ENCODE measurements at regions not wholly inside any gene's neighbourhood (a gene's known extent, or its start where the extent isn't known, plus 50 kb on each side); places are given as distances from the start of the nearest gene placed in this dataset.

DNA sequence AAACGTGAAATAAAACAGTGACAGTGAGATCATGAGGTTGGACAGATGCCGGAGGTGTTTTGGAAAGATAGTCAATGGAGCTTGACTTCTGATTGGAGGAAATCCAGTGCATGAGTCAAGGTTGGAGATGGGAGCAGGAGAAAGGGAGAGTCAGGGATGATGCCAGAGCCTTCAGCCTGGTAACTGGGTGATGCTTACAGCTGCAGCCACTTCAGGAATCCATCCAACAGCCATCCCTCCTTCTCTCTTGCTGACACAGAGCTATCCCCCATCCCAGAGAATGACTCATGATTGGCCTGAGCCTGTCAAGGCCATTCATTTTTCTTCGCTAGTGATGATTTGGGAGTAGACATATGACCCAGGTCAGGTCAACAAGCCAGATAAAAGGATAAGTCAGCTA lies 112.8 kb downstream of the SAMD5 start:
- TF ChIP-seq, protein P1, sequence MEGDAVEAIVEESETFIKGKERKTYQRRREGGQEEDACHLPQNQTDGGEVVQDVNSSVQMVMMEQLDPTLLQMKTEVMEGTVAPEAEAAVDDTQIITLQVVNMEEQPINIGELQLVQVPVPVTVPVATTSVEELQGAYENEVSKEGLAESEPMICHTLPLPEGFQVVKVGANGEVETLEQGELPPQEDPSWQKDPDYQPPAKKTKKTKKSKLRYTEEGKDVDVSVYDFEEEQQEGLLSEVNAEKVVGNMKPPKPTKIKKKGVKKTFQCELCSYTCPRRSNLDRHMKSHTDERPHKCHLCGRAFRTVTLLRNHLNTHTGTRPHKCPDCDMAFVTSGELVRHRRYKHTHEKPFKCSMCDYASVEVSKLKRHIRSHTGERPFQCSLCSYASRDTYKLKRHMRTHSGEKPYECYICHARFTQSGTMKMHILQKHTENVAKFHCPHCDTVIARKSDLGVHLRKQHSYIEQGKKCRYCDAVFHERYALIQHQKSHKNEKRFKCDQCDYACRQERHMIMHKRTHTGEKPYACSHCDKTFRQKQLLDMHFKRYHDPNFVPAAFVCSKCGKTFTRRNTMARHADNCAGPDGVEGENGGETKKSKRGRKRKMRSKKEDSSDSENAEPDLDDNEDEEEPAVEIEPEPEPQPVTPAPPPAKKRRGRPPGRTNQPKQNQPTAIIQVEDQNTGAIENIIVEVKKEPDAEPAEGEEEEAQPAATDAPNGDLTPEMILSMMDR (IDR thresholded peaks at IDR 0.05; ENCODE audit: poor library complexity, severe bottlenecking) = no peak
- no peak for DNase-seq (ENCODE audit: low spot score)
- Histone ChIP-seq H3K27ac (ENCODE audit: poor library complexity, severe bottlenecking) (no peak overlapping the region), H3K36me3 (ENCODE audit: low read depth) (no peaks in the 10 kb centered on the region), H3K4me1 (ENCODE audit: insufficient read depth, poor library complexity, severe bottlenecking) (no peaks in the 10 kb centered on the region), H3K27me3 (ENCODE audit: insufficient read depth, poor library complexity, severe bottlenecking) (no peaks in the 10 kb centered on the region), H3K9me3 (ENCODE audit: severe bottlenecking) (no peaks in the 10 kb centered on the region), H3K4me3 (ENCODE audit: severe bottlenecking) (no peak overlapping the region)
- no peak for ATAC-seq (ENCODE audit: low read depth)

DNA sequence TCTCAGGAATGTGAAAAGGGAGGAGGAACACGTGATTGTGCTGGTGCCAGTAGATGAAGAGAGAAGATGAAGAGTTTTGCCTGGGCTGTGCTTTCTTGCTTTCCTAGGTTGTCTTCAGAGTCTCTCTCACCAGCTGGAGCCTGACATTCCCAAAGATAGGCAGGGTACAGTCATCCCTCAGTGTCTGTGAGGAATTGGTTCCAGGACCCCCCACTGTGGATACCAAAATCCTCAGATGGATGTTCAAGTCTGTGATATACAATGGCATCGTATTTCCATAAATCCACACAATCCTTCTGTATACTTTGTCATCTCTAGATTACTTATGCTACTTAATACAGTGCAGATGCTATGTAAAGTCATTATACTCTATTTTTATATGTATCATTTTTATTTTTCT lies 113.5 kb downstream of the SAMD5 start:
- ATAC-seq (ENCODE audit: low read depth) (no peak), DNase-seq (ENCODE audit: low spot score) (no peak)
- Histone ChIP-seq H3K27ac (ENCODE audit: poor library complexity, severe bottlenecking) (no peak overlapping the region), H3K36me3 (ENCODE audit: low read depth) (no peaks in the 10 kb centered on the region), H3K9me3 (ENCODE audit: severe bottlenecking) (no peaks in the 10 kb centered on the region), H3K4me3 (ENCODE audit: severe bottlenecking) (no peak overlapping the region), H3K4me1 (ENCODE audit: insufficient read depth, poor library complexity, severe bottlenecking) (no peaks in the 10 kb centered on the region), H3K27me3 (ENCODE audit: insufficient read depth, poor library complexity, severe bottlenecking) (no peaks in the 10 kb centered on the region)
- TF ChIP-seq, protein P1 (IDR thresholded peaks at IDR 0.05; ENCODE audit: poor library complexity, severe bottlenecking) = no peak

DNA sequence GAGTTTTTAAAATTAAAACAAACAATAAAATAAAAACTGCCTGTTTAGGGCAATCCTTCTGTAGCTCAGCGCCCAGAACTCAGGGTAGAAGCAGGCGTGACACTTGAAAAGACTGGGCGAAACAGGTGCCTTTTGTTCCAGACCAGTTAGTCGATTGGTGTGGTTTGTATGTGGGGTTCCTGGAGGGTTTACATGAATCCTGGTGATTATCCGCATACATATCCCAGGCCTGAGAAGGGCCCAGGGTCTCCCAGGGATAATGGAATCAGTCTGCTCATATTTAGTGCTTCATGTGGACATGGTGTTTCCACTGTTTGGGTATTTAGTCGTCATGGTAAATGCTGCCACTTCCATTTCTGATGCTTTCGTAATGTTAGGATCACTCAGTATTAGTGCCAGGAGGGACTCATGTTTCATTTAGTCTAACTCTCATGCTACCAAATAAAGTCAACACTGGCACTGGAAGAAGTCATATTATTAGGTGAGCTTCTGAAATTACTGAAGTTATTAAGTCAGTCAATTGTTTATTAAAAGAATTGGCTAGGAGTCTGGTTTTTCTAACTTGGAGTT lies 116.5 kb downstream of the SAMD5 start:
- Histone ChIP-seq H3K4me1 (ENCODE audit: insufficient read depth, poor library complexity, severe bottlenecking) (no peaks in the 10 kb centered on the region), H3K4me3 (ENCODE audit: severe bottlenecking) (no peak overlapping the region), H3K27me3 (ENCODE audit: insufficient read depth, poor library complexity, severe bottlenecking) (no peaks in the 10 kb centered on the region), H3K27ac (ENCODE audit: poor library complexity, severe bottlenecking) (no peak overlapping the region), H3K9me3 (ENCODE audit: severe bottlenecking) (no peaks in the 10 kb centered on the region), H3K36me3 (ENCODE audit: low read depth) (no peaks in the 10 kb centered on the region)
- ATAC-seq (ENCODE audit: low read depth) = no peak
- TF ChIP-seq, protein P1 (IDR thresholded peaks at IDR 0.05; ENCODE audit: poor library complexity, severe bottlenecking) = no peak
- DNase-seq (ENCODE audit: low spot score) = no peak

DNA sequence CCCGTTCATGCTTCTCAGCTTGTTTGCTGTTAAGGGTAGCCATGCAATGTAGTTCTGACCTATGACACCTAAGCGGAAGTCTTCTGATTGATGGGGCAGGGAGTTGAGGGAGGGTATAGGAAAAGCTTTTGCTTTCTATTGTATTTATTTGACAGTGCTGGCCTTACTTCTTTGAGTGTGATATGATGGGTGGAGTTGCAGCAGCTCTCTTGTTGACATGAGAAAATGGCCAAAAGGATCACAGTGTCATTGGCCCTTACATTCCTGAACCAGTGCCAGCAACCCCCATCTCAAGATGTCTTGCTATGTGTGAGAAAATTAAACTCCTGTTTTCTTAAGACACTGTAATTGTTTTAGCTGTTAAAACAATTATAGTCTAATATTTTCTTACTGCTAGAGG lies 117.5 kb downstream of the SAMD5 start:
- no peak for DNase-seq (ENCODE audit: low spot score)
- no peaks in the 10 kb centered on the region for H3K4me1 ChIP-seq (ENCODE audit: insufficient read depth, poor library complexity, severe bottlenecking)

DNA sequence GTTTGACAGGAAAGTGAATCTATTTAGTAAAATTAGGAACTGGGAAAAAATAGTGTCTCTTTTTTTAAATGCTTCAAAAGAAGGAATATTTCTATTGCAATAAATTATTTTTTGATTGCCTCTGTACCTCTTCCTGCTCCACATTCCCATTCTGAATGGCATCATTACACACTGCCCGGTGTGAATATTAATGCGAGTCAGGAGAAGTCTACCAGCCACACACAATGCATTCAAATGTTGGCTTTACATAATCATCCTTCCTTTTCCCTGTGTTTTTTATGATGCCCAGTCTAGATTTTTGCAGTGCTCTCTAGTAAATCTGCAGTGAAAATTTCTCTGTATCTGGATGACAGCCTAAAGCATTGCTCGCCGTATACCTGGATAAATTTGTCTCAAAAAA lies 118.9 kb downstream of the SAMD5 start:
- Histone ChIP-seq H3K9me3 (ENCODE audit: severe bottlenecking) (no peaks in the 10 kb centered on the region), H3K27me3 (ENCODE audit: insufficient read depth, poor library complexity, severe bottlenecking) (no peaks in the 10 kb centered on the region), H3K36me3 (ENCODE audit: low read depth) (no peaks in the 10 kb centered on the region), H3K27ac (ENCODE audit: poor library complexity, severe bottlenecking) (no peak overlapping the region), H3K4me3 (ENCODE audit: severe bottlenecking) (no peak overlapping the region), H3K4me1 (ENCODE audit: insufficient read depth, poor library complexity, severe bottlenecking) (no peaks in the 10 kb centered on the region)
- DNase-seq (ENCODE audit: low spot score) (no peak), ATAC-seq (ENCODE audit: low read depth) (no peak)
- TF ChIP-seq, protein P1 (IDR thresholded peaks at IDR 0.05; ENCODE audit: poor library complexity, severe bottlenecking) = no peak

More for the DNA sequence above, 117.5 kb downstream of the SAMD5 start:
- Histone ChIP-seq H3K9me3 (ENCODE audit: severe bottlenecking) (no peaks in the 10 kb centered on the region), H3K27ac (ENCODE audit: poor library complexity, severe bottlenecking) (no peak overlapping the region), H3K36me3 (ENCODE audit: low read depth) (no peaks in the 10 kb centered on the region), H3K27me3 (ENCODE audit: insufficient read depth, poor library complexity, severe bottlenecking) (no peaks in the 10 kb centered on the region), H3K4me3 (ENCODE audit: severe bottlenecking) (no peak overlapping the region)
- ATAC-seq (ENCODE audit: low read depth) = no peak
- TF ChIP-seq, protein P1 (IDR thresholded peaks at IDR 0.05; ENCODE audit: poor library complexity, severe bottlenecking) = no peak

All from RWPE2 (cell line).